Left colon (tissue), 2 donors: ENCODE measurements at regions not wholly inside any gene's neighbourhood (a gene's known extent, or its start where the extent isn't known, plus 50 kb on each side); places are given as distances from the start of the nearest gene placed in this dataset.

Source experiments
- ATAC-seq: fragments of 200-7000 bp; cut with Tn5 transposase; one replicate; pipeline ENCODE4 v1.9.1; 2020; ENCODE audit warnings: mild to moderate bottlenecking, moderate library complexity
- DNase-seq, 2 donors: peaks; one replicate each; pipeline ENCODE4 v3.0.0-alpha.2; 2020
- intact Hi-C, 2 donors: fragments of 100-400 bp; cut with DNase I in 1 of 2; cut with micrococcal nuclease in 1 of 2; formaldehyde crosslinking; loops; one replicate each; pipeline versions ENCODE4 v1.11.2 to v1.14.0; 2022; cut with DNase I, micrococcal nuclease
- donor health status: DM: no; HTN: no; CAD: no.
- donor health status: DM: yes; HTN: yes; CAD: no.

GRCh38 chr13:30359991-30360390 is 52.6 kb upstream of the KATNAL1 start:
- no peak for ATAC-seq
- no peak for DNase-seq
- intact Hi-C loops = no loop called here

GRCh38 chr13:30360586-30360985 is 53.2 kb upstream of the KATNAL1 start:
- ATAC-seq (no peak), DNase-seq (no peak)
- intact Hi-C loops = no loop called here

- DNase-seq (no peak), ATAC-seq (no peak)
- intact Hi-C loops = no loop called here
These were observed 54.8 kb upstream of the KATNAL1 start for GRCh38 chr13:30362005-30362788.

GRCh38 chr13:30362869-30363268 is 55.5 kb upstream of the KATNAL1 start:
- ATAC-seq (no peak), DNase-seq (no peak)
- intact Hi-C loops = no loop called here

GRCh38 chr13:30363725-30364124 is 56.4 kb upstream of the KATNAL1 start:
- ATAC-seq = no peak
- intact Hi-C loops = no loop called here

GRCh38 chr13:30364133-30364532 is 56.8 kb upstream of the KATNAL1 start:
- intact Hi-C loops = no loop called here
- ATAC-seq = no peak
- no peak for DNase-seq

More at GRCh38 chr13:30363725-30364124, 56.4 kb upstream of the KATNAL1 start:
- no peak for DNase-seq

GRCh38 chr13:30364876-30365275 is 57.4 kb upstream of the UBE2L5 start:
- intact Hi-C loops = no loop called here
- DNase-seq (no peak), ATAC-seq (no peak)

GRCh38 chr13:30366088-30366487 is 56.2 kb upstream of the UBE2L5 start:
- intact Hi-C loops = no loop called here
- DNase-seq = no peak
- ATAC-seq = no peak

- ATAC-seq = no peak
- intact Hi-C loops = no loop called here
- no peak for DNase-seq
These were observed 55.0 kb upstream of the UBE2L5 start for GRCh38 chr13:30367296-30367695.

GRCh38 chr13:30370146-30370545 is 52.1 kb upstream of the UBE2L5 start:
- no peak for DNase-seq
- no peak for ATAC-seq
- intact Hi-C loops = no loop called here

GRCh38 chr13:30370916-30371521 is 51.3 kb upstream of the UBE2L5 start:
- no peak for DNase-seq
- intact Hi-C loops = no loop called here
- ATAC-seq = no peak

GRCh38 chr13:30371649-30372265 is 50.5 kb upstream of the UBE2L5 start:
- ATAC-seq (peak; percentile 86), DNase-seq (peak; percentile 73 to 74)
- intact Hi-C loops = no loop called here
